SK-N-SH (cell line): ENCODE measurements at regions not wholly inside any gene's neighbourhood (a gene's known extent, or its start where the extent isn't known, plus 50 kb on each side); places are given as distances from the start of the nearest gene placed in this dataset.

Source experiments
- CTCF ChIA-PET: fragments of 300-600, 350-600 bp; formaldehyde crosslinking; extraction: SDS; loops from one replicate; lab custom pipeline; 2021; lab: Yijun Ruan, JAX
- POLR2A ChIA-PET: fragments of 350-600 bp; sonication (Branson Sonifier 250); formaldehyde crosslinking; extraction: SDS; loops from one replicate; lab custom pipeline; 2020; ENCODE audit warnings: antibody characterized with exemption, inconsistent platforms; lab: Yijun Ruan, JAX
- DNase-seq: peaks from one replicate; pipeline ENCODE4 v3.0.0; 2012
- H2AFZ ChIP-seq: fragments of 200-600 bp; sonication (generic); 2 replicates; pipeline ENCODE4 v1.8.1; 2016; ENCODE audit warnings: antibody characterized with exemption, mild to moderate bottlenecking, low read depth
- H3F3A ChIP-seq: fragments of 200-600 bp; sonication (generic); replicated peaks from 2 replicates; pipeline ENCODE3; 2016; ENCODE audit warnings: antibody characterized with exemption, mild to moderate bottlenecking; ENCODE audit not compliant: insufficient read depth
- H3K27ac ChIP-seq, 2 experiments: fragments of 200-500 bp in 1 of 2; fragments of 200-600 bp in 1 of 2; sonication (Bioruptor generic) in 1 of 2; sonication (generic), shearing (Covaris generic) in 1 of 2; 2 replicates each; pipeline versions ENCODE4 v1.5.1 to v1.6.1; 2014 to 2016; ENCODE audit warnings: low read depth in 2 of 2, inconsistent platforms in 1 of 2, low read length in 1 of 2, mild to moderate bottlenecking in 1 of 2, mixed read lengths in 1 of 2
- H3K27me3 ChIP-seq: fragments of 200-600 bp; sonication (generic), shearing (Covaris generic); 2 replicates; pipeline ENCODE4 v1.6.1; 2016; ENCODE audit warnings: mixed run types; ENCODE audit not compliant: insufficient read depth
- H3K36me3 ChIP-seq, 2 experiments: fragments of 200-500 bp in 1 of 2; fragments of 200-600 bp in 1 of 2; sonication (Bioruptor generic) in 1 of 2; sonication (generic) in 1 of 2; replicated peaks in 1 of 2; 2 replicates each; pipeline versions ENCODE3 to v1.5.1; 2014 to 2016; ENCODE audit warnings: low read length in 1 of 2, mild to moderate bottlenecking in 1 of 2; ENCODE audit not compliant: insufficient read depth in 2 of 2, control insufficient read depth in 1 of 2
- H3K4me1 ChIP-seq, 2 experiments: fragments of 200-500 bp in 1 of 2; fragments of 200-600 bp in 1 of 2; sonication (Bioruptor generic) in 1 of 2; sonication (generic), shearing (Covaris generic) in 1 of 2; 2 replicates each; pipeline versions ENCODE4 v1.5.1 to v1.6.1; 2014 to 2016; ENCODE audit warnings: low read depth in 1 of 2, low read length in 1 of 2, mixed run types in 1 of 2; ENCODE audit not compliant: insufficient read depth in 2 of 2, control insufficient read depth in 1 of 2
- H3K4me2 ChIP-seq: fragments of 200-600 bp; sonication (generic), shearing (Covaris generic); 2 replicates; pipeline ENCODE4 v1.6.1; 2017; ENCODE audit warnings: mixed run types
- H3K4me3 ChIP-seq, 2 experiments: fragments of 200-500 bp in 1 of 2; fragments of 200-600 bp in 1 of 2; sonication (Bioruptor generic) in 1 of 2; sonication (generic), shearing (Covaris generic) in 1 of 2; 2 replicates each; pipeline versions ENCODE4 v1.5.1 to v1.8.1; 2014 to 2016; ENCODE audit warnings: low read depth in 2 of 2, inconsistent platforms in 1 of 2, low read length in 1 of 2, mild to moderate bottlenecking in 1 of 2, mixed read lengths in 1 of 2, moderate library complexity in 1 of 2
- H3K79me2 ChIP-seq: fragments of 200-600 bp; sonication (generic); 2 replicates; pipeline ENCODE4 v1.8.1; 2017; ENCODE audit warnings: mild to moderate bottlenecking; ENCODE audit not compliant: insufficient read depth
- H3K9ac ChIP-seq: fragments of 200-600 bp; sonication (generic); 2 replicates; pipeline ENCODE4 v1.6.1; 2017; ENCODE audit warnings: mixed run types
- H3K9me2 ChIP-seq: fragments of 200-600 bp; sonication (generic); 2 replicates; pipeline ENCODE4 v1.6.1; 2017; ENCODE audit warnings: mixed run types
- H3K9me3 ChIP-seq: fragments of 200-600 bp; sonication (generic); 2 replicates; pipeline ENCODE4 v1.6.1; 2017; ENCODE audit warnings: mixed run types, mild to moderate bottlenecking, moderate library complexity
- H4K20me1 ChIP-seq: fragments of 200-600 bp; sonication (generic); 2 replicates; pipeline ENCODE4 v1.6.1; 2017; ENCODE audit warnings: mild to moderate bottlenecking, mixed run types; ENCODE audit not compliant: insufficient read depth
- ELF1 ChIP-seq: IDR thresholded peaks from 2 replicates; pipeline ENCODE4 v1.4.0; 2012
- GATA2 ChIP-seq: sonication (generic); formaldehyde crosslinking; IDR thresholded peaks from 2 replicates; pipeline ENCODE4 v1.5.0; 2020; ENCODE audit warnings: mild to moderate bottlenecking, missing genetic modification reagents
- MEF2A ChIP-seq: IDR thresholded peaks from 2 replicates; pipeline ENCODE4 v1.4.0; 2012; ENCODE audit warnings: low read depth, borderline replicate concordance
- RCOR1 ChIP-seq: fragments of 150-350 bp; IDR thresholded peaks from 2 replicates; pipeline ENCODE4 v1.6.1; 2017; ENCODE audit warnings: antibody characterized with exemption, low read length
- RXRA ChIP-seq: IDR thresholded peaks from 2 replicates; pipeline ENCODE4 v1.4.0; 2012; ENCODE audit warnings: low read depth, mild to moderate bottlenecking, borderline replicate concordance
- SMC3 ChIP-seq: IDR thresholded peaks from 2 replicates; pipeline ENCODE4 v1.6.1; 2012; ENCODE audit warnings: low read depth, low read length, improper control_type of control experiment
- TAF1 ChIP-seq: IDR thresholded peaks from 2 replicates; pipeline ENCODE4 v1.6.1; 2012; ENCODE audit warnings: low read depth, mild to moderate bottlenecking, low read length, moderate library complexity, borderline replicate concordance
- TEAD4 ChIP-seq: IDR thresholded peaks from 2 replicates; pipeline ENCODE4 v1.4.0; 2012; ENCODE audit warnings: mild to moderate bottlenecking, borderline replicate concordance; ENCODE audit not compliant: insufficient read depth
- YY1 ChIP-seq: IDR thresholded peaks from 2 replicates; pipeline ENCODE4 v1.4.0; 2012; ENCODE audit warnings: low read depth, mild to moderate bottlenecking
- whole genome bisulfite sequencing: methylation state at CpG from one replicate; pipeline ENCODE4 v1.1.6; 2017; ENCODE audit warnings: low lambda C conversion rate; 5-methylcytosine and 5-hydroxymethylcytosine counted together
- TF ChIP-seq, protein P1 (sequence below): IDR thresholded peaks from 2 replicates; pipeline ENCODE4 v1.4.0; 2012; ENCODE audit warnings: low read depth
- TF ChIP-seq, protein P2 (sequence below): IDR thresholded peaks from 2 replicates; pipeline ENCODE4 v1.6.1; 2012; ENCODE audit warnings: mild to moderate bottlenecking, low read depth, low read length, moderate library complexity
- TF ChIP-seq, protein P3 (sequence below): fragments of 150-350 bp; IDR thresholded peaks from 2 replicates; pipeline ENCODE4 v1.6.1; 2016; ENCODE audit warnings: mild to moderate bottlenecking, low read depth, low read length
- TF ChIP-seq, protein P4 (sequence below): IDR thresholded peaks from 2 replicates; pipeline ENCODE4 v1.4.0; 2012; ENCODE audit warnings: low read depth, borderline replicate concordance

DNA sequence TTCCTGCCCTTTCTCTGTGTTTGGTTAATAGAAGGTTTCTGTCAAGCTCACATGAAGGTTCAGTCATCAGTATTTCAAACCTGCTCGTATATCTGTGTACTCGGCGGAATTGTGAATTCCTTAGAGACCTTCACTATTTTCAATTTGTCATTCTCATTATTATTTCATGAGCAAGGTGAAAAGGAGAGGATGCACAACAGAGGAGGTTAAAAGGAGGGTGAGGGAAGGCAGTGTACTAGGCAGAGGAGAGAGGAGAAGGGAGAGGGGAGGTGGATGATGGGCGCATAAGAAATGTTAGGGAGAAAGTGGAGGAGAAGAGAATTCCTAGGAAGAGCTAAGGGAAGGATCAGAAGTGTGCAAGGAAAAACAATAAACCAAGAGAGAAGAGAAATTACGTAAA lies 185.0 kb upstream of the COBL start:
- H3F3A ChIP-seq = no peaks in the 10 kb centered on the region
- no peaks in the 10 kb centered on the region for H3K4me1 ChIP-seq
- H3K4me3 ChIP-seq = no peak overlapping the region
- H3K27ac ChIP-seq = no peak overlapping the region
- H3K9ac ChIP-seq = no peak overlapping the region
- DNase-seq = no peak
- H3K9me3 ChIP-seq = peaks cover 10% of the 10 kb centered on the region; the same call in 1 of the 2 replicates
- H2AFZ ChIP-seq = no peak overlapping the region
- no peaks in the 10 kb centered on the region for H3K9me2 ChIP-seq
- CTCF ChIA-PET = no interaction called here
- no peaks in the 10 kb centered on the region for H3K27me3 ChIP-seq
- WGBS = 41% methylated on average over 5 of the region's 5 CpGs
- TF ChIP-seq MEF2A (no peak), YY1 (no peak), RXRA (no peak), SMC3 (no peak), RCOR1 (no peak), ELF1 (no peak), TAF1 (no peak), TEAD4 (no peak)
- TF ChIP-seq, protein P1, sequence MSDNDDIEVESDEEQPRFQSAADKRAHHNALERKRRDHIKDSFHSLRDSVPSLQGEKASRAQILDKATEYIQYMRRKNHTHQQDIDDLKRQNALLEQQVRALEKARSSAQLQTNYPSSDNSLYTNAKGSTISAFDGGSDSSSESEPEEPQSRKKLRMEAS = no peak
- TF ChIP-seq, protein P2, sequence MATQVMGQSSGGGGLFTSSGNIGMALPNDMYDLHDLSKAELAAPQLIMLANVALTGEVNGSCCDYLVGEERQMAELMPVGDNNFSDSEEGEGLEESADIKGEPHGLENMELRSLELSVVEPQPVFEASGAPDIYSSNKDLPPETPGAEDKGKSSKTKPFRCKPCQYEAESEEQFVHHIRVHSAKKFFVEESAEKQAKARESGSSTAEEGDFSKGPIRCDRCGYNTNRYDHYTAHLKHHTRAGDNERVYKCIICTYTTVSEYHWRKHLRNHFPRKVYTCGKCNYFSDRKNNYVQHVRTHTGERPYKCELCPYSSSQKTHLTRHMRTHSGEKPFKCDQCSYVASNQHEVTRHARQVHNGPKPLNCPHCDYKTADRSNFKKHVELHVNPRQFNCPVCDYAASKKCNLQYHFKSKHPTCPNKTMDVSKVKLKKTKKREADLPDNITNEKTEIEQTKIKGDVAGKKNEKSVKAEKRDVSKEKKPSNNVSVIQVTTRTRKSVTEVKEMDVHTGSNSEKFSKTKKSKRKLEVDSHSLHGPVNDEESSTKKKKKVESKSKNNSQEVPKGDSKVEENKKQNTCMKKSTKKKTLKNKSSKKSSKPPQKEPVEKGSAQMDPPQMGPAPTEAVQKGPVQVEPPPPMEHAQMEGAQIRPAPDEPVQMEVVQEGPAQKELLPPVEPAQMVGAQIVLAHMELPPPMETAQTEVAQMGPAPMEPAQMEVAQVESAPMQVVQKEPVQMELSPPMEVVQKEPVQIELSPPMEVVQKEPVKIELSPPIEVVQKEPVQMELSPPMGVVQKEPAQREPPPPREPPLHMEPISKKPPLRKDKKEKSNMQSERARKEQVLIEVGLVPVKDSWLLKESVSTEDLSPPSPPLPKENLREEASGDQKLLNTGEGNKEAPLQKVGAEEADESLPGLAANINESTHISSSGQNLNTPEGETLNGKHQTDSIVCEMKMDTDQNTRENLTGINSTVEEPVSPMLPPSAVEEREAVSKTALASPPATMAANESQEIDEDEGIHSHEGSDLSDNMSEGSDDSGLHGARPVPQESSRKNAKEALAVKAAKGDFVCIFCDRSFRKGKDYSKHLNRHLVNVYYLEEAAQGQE = no peak
- TF ChIP-seq, all 33 proteins: peak for 0
- H3K36me3 ChIP-seq = no peaks in the 10 kb centered on the region
- H3K79me2 ChIP-seq = no peaks in the 10 kb centered on the region
- POLR2A ChIA-PET = no interaction called here
- H4K20me1 ChIP-seq = no peaks in the 10 kb centered on the region
- no peak overlapping the region for H3K4me2 ChIP-seq

DNA sequence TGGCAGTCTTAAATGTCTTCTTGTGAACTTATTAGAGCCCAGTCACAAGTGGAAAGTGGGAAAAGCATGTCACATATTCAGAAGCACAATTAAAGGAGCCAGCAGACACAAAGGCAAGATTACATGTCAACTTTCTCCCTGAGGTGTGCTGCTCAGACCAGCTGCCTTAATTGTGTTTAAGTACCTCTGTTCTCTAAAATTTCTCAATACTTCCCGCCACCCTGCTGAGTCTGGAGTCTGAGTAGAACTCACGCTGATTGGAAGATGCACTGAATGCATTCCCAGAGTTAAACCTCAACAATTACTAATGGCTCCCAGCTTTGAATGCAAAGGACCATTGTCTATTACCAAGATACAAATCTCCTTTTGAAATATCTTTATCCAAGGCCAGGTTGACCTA lies 166.4 kb upstream of the COBL start:
- Histone ChIP-seq H4K20me1 (no peaks in the 10 kb centered on the region), H3K4me3 (no peak overlapping the region), H3K36me3 (no peaks in the 10 kb centered on the region), H3K4me2 (no peak overlapping the region), H3K79me2 (no peaks in the 10 kb centered on the region), H3K27ac (no peak overlapping the region), H2AFZ (no peak overlapping the region), H3K9ac (no peak overlapping the region), H3K9me3 (peaks cover 9% of the 10 kb centered on the region; the same call in 1 of the 2 replicates), H3K27me3 (no peaks in the 10 kb centered on the region), H3K4me1 (peaks cover 0 to 2% of the 10 kb centered on the region in 2 experiments; a peak in 1 of 4 replicates), H3K9me2 (no peaks in the 10 kb centered on the region), H3F3A (no peaks in the 10 kb centered on the region)
- CTCF ChIA-PET = no interaction called here
- no peak for DNase-seq
- POLR2A ChIA-PET = no interaction called here
- 30% methylated on average over 2 of the region's 2 CpGs for WGBS
- TF ChIP-seq, protein P3, sequence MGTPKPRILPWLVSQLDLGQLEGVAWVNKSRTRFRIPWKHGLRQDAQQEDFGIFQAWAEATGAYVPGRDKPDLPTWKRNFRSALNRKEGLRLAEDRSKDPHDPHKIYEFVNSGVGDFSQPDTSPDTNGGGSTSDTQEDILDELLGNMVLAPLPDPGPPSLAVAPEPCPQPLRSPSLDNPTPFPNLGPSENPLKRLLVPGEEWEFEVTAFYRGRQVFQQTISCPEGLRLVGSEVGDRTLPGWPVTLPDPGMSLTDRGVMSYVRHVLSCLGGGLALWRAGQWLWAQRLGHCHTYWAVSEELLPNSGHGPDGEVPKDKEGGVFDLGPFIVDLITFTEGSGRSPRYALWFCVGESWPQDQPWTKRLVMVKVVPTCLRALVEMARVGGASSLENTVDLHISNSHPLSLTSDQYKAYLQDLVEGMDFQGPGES = no peak
- no peak for TF ChIP-seq SMC3
- TF ChIP-seq, protein P4, sequence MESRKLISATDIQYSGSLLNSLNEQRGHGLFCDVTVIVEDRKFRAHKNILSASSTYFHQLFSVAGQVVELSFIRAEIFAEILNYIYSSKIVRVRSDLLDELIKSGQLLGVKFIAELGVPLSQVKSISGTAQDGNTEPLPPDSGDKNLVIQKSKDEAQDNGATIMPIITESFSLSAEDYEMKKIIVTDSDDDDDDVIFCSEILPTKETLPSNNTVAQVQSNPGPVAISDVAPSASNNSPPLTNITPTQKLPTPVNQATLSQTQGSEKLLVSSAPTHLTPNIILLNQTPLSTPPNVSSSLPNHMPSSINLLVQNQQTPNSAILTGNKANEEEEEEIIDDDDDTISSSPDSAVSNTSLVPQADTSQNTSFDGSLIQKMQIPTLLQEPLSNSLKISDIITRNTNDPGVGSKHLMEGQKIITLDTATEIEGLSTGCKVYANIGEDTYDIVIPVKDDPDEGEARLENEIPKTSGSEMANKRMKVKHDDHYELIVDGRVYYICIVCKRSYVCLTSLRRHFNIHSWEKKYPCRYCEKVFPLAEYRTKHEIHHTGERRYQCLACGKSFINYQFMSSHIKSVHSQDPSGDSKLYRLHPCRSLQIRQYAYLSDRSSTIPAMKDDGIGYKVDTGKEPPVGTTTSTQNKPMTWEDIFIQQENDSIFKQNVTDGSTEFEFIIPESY = no peak
- no peak for TF ChIP-seq GATA2 (CRISPR knock-in tag)
